ENCODE measurements at regions not wholly inside any gene's neighbourhood (a gene's known extent, or its start where the extent isn't known, plus 50 kb on each side); places are given as distances from the start of the nearest gene placed in this dataset.

DNA sequence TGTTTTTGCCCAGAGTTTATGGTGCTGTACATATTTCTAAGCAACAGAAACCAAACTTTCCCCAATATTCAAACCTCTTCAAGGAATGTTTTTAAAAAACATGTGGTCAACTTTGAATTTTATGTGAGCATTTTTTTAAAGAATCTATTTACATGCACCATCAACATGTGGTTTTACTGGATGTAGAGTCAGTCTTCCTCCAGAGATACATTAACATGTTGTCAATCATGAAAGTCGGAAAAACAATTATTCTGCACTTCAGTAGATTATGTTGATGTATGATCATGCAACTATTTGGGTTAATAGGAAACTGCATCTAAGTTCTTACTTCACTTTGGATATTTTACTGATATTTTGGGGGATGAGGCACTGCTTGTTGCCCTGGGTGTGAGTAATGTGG lies 208.6 kb downstream of the FOXL1 start:
- no peaks in the 10 kb centered on the region for H3K27me3 Mint-ChIP-seq (ENCODE audit: low read depth)
- no peak overlapping the region for H3K27ac Mint-ChIP-seq
- H3K9me3 Mint-ChIP-seq: no peaks in the 10 kb centered on the region
- no peaks in the 10 kb centered on the region for H3K36me3 Mint-ChIP-seq
- no peak overlapping the region for H3K4me3 Mint-ChIP-seq
- TF ChIP-seq, protein P1, sequence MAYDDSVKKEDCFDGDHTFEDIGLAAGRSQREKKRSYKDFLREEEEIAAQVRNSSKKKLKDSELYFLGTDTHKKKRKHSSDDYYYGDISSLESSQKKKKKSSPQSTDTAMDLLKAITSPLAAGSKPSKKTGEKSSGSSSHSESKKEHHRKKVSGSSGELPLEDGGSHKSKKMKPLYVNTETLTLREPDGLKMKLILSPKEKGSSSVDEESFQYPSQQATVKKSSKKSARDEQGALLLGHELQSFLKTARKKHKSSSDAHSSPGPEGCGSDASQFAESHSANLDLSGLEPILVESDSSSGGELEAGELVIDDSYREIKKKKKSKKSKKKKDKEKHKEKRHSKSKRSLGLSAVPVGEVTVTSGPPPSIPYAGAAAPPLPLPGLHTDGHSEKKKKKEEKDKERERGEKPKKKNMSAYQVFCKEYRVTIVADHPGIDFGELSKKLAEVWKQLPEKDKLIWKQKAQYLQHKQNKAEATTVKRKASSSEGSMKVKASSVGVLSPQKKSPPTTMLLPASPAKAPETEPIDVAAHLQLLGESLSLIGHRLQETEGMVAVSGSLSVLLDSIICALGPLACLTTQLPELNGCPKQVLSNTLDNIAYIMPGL (CRISPR knock-in tag; IDR thresholded peaks at IDR 0.05): no peak
- TF ChIP-seq, protein P2, sequence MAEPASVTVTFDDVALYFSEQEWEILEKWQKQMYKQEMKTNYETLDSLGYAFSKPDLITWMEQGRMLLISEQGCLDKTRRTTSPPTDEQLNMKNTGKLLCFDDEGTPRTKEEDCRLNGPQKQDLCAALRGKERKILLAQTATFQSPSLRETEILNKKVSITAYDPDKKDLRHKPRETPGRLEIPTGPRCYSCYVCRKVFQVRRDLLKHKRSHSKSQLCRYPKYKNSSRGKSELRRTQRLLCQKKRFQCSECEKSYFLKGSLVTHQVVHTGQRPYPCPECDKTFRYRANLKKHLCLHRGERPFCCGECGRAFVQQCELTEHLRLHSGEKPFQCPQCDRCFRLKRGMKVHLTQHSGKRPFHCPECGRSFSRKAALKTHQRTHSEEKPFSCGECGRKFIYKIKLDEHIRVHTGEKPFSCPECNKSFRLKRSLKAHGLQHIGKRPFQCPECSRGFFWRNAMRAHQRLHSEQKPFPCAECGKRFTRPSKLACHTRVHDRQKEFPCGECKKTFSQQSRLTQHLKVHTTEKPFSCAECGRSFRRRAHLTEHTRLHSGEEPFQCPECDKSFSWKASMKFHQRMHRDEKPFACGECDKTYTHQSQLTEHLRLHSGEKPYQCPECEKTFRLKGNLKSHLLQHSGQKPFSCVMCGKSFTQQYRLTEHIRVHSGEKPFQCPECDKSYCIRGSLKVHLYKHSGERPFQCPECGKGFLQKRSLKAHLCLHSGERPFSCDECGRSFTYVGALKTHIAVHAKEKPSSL (CRISPR knock-in tag; conservative IDR thresholded peaks at IDR 0.05): no peak
- TF ChIP-seq, protein P3, sequence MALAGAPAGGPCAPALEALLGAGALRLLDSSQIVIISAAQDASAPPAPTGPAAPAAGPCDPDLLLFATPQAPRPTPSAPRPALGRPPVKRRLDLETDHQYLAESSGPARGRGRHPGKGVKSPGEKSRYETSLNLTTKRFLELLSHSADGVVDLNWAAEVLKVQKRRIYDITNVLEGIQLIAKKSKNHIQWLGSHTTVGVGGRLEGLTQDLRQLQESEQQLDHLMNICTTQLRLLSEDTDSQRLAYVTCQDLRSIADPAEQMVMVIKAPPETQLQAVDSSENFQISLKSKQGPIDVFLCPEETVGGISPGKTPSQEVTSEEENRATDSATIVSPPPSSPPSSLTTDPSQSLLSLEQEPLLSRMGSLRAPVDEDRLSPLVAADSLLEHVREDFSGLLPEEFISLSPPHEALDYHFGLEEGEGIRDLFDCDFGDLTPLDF (CRISPR knock-in tag; IDR thresholded peaks at IDR 0.05): no peak
- TF ChIP-seq, protein P4, sequence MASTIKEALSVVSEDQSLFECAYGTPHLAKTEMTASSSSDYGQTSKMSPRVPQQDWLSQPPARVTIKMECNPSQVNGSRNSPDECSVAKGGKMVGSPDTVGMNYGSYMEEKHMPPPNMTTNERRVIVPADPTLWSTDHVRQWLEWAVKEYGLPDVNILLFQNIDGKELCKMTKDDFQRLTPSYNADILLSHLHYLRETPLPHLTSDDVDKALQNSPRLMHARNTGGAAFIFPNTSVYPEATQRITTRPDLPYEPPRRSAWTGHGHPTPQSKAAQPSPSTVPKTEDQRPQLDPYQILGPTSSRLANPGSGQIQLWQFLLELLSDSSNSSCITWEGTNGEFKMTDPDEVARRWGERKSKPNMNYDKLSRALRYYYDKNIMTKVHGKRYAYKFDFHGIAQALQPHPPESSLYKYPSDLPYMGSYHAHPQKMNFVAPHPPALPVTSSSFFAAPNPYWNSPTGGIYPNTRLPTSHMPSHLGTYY (CRISPR knock-in tag; IDR thresholded peaks at IDR 0.05): no peak
- no peak for TF ChIP-seq ZNF232 (CRISPR knock-in tag; IDR thresholded peaks at IDR 0.05)
- no peak for TF ChIP-seq RORB (CRISPR knock-in tag; IDR thresholded peaks at IDR 0.05)
- TF ChIP-seq, protein P5, sequence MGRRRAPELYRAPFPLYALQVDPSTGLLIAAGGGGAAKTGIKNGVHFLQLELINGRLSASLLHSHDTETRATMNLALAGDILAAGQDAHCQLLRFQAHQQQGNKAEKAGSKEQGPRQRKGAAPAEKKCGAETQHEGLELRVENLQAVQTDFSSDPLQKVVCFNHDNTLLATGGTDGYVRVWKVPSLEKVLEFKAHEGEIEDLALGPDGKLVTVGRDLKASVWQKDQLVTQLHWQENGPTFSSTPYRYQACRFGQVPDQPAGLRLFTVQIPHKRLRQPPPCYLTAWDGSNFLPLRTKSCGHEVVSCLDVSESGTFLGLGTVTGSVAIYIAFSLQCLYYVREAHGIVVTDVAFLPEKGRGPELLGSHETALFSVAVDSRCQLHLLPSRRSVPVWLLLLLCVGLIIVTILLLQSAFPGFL (CRISPR knock-in tag; IDR thresholded peaks at IDR 0.05; ENCODE audit: borderline replicate concordance): no peak
- TF ChIP-seq, protein P6, sequence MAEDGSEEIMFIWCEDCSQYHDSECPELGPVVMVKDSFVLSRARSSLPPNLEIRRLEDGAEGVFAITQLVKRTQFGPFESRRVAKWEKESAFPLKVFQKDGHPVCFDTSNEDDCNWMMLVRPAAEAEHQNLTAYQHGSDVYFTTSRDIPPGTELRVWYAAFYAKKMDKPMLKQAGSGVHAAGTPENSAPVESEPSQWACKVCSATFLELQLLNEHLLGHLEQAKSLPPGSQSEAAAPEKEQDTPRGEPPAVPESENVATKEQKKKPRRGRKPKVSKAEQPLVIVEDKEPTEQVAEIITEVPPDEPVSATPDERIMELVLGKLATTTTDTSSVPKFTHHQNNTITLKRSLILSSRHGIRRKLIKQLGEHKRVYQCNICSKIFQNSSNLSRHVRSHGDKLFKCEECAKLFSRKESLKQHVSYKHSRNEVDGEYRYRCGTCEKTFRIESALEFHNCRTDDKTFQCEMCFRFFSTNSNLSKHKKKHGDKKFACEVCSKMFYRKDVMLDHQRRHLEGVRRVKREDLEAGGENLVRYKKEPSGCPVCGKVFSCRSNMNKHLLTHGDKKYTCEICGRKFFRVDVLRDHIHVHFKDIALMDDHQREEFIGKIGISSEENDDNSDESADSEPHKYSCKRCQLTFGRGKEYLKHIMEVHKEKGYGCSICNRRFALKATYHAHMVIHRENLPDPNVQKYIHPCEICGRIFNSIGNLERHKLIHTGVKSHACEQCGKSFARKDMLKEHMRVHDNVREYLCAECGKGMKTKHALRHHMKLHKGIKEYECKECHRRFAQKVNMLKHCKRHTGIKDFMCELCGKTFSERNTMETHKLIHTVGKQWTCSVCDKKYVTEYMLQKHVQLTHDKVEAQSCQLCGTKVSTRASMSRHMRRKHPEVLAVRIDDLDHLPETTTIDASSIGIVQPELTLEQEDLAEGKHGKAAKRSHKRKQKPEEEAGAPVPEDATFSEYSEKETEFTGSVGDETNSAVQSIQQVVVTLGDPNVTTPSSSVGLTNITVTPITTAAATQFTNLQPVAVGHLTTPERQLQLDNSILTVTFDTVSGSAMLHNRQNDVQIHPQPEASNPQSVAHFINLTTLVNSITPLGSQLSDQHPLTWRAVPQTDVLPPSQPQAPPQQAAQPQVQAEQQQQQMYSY (CRISPR knock-in tag; IDR thresholded peaks at IDR 0.05): no peak
- no peak for TF ChIP-seq NR1H2 (CRISPR knock-in tag; IDR thresholded peaks at IDR 0.05)
- H3K4me1 Mint-ChIP-seq: peaks cover 38% of the 10 kb centered on the region
- DNase-seq (ENCODE audit: low spot score) (no peak), ATAC-seq (no peak)
- POLR2A ChIA-PET: no interaction called here
- CTCF ChIA-PET: no interaction called here

DNA sequence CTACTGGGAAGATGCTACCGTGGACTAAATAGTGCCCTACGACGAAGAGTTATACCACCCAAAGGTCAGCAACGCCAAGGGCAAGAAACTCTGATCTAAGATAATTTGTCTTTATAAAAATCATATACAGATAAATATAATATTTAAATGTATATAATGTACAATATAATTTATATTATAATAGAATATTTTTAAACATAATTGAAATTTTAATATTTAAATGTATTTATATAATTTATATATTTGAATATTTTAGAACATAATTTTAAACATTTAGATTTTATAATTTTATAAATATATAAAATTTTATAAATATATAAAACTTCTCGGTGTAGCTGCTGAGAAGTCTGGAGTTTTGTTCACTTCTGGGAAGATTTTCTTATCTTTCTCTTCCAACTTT lies 209.2 kb downstream of the FOXL1 start:
- H3K27me3 Mint-ChIP-seq (ENCODE audit: low read depth): no peaks in the 10 kb centered on the region
- DNase-seq (ENCODE audit: low spot score) (no peak), ATAC-seq (no peak)
- H3K27ac Mint-ChIP-seq: no peak overlapping the region
- POLR2A ChIA-PET: no interaction called here
- CTCF ChIA-PET: no interaction called here
- H3K4me3 Mint-ChIP-seq: no peak overlapping the region
- H3K9me3 Mint-ChIP-seq: no peaks in the 10 kb centered on the region
- no peak for TF ChIP-seq ZNF138 (CRISPR knock-in tag; conservative IDR thresholded peaks at IDR 0.05)
- TF ChIP-seq TEAD1 (CRISPR knock-in tag; IDR thresholded peaks at IDR 0.05): no peak
- TF ChIP-seq, protein P7, sequence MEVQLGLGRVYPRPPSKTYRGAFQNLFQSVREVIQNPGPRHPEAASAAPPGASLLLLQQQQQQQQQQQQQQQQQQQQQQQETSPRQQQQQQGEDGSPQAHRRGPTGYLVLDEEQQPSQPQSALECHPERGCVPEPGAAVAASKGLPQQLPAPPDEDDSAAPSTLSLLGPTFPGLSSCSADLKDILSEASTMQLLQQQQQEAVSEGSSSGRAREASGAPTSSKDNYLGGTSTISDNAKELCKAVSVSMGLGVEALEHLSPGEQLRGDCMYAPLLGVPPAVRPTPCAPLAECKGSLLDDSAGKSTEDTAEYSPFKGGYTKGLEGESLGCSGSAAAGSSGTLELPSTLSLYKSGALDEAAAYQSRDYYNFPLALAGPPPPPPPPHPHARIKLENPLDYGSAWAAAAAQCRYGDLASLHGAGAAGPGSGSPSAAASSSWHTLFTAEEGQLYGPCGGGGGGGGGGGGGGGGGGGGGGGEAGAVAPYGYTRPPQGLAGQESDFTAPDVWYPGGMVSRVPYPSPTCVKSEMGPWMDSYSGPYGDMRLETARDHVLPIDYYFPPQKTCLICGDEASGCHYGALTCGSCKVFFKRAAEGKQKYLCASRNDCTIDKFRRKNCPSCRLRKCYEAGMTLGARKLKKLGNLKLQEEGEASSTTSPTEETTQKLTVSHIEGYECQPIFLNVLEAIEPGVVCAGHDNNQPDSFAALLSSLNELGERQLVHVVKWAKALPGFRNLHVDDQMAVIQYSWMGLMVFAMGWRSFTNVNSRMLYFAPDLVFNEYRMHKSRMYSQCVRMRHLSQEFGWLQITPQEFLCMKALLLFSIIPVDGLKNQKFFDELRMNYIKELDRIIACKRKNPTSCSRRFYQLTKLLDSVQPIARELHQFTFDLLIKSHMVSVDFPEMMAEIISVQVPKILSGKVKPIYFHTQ (CRISPR knock-in tag; IDR thresholded peaks at IDR 0.05): no peak
- TF ChIP-seq HMGA2 (CRISPR knock-in tag; IDR thresholded peaks at IDR 0.05): peak; percentile 97
- H3K36me3 Mint-ChIP-seq: no peaks in the 10 kb centered on the region
- peaks cover 42% of the 10 kb centered on the region for H3K4me1 Mint-ChIP-seq
